Upper lobe of right lung (tissue), 1 donor: ENCODE measurements at regions not wholly inside any gene's neighbourhood (a gene's known extent, or its start where the extent isn't known, plus 50 kb on each side); places are given as distances from the start of the nearest gene placed in this dataset.
A peak's percentile ranks its signal among the peaks of the same experiment; 100 is the strongest.
"Not testable (repeated sequence)": the region's sequence is repeated elsewhere in the genome, so short reads cannot be mapped to it uniquely, and the experiment has no call there.

Experiments used
- ATAC-seq: fragments of 200-7000 bp; cut with Tn5 transposase; one replicate; pipeline ENCODE4 v1.9.1; 2020; ENCODE audit warnings: mild to moderate bottlenecking, moderate library complexity
- DNase-seq: peaks from one replicate; pipeline ENCODE4 v3.0.0-alpha.2; 2020
- H3K27ac ChIP-seq: fragments of 200-600 bp; one replicate; pipeline ENCODE4 v1.8.0; 2022
- H3K27me3 ChIP-seq: fragments of 200-600 bp; one replicate; pipeline ENCODE4 v1.8.0; 2022; ENCODE audit warnings: mild to moderate bottlenecking
- H3K36me3 ChIP-seq: fragments of 200-600 bp; one replicate; pipeline ENCODE4 v1.8.0; 2022
- H3K4me1 ChIP-seq: fragments of 200-600 bp; one replicate; pipeline ENCODE4 v1.8.0; 2022
- H3K4me3 ChIP-seq: fragments of 200-600 bp; one replicate; pipeline ENCODE4 v1.8.0; 2022; ENCODE audit warnings: mild to moderate bottlenecking
- H3K9me3 ChIP-seq: fragments of 200-600 bp; one replicate; pipeline ENCODE4 v1.8.0; 2022
- intact Hi-C: fragments of 100-400 bp; cut with DNase I; formaldehyde crosslinking; loops from one replicate; pipeline ENCODE4 v1.11.0; 2022
- TF ChIP-seq, protein P1 (sequence below): fragments of 200-600 bp; IDR thresholded peaks from one replicate; pipeline ENCODE4 v1.8.0; 2022; ENCODE audit warnings: antibody characterized with exemption
- donor health status: DM: no; HTN: yes; CAD: no; lungs with severe emphysema.

DNA sequence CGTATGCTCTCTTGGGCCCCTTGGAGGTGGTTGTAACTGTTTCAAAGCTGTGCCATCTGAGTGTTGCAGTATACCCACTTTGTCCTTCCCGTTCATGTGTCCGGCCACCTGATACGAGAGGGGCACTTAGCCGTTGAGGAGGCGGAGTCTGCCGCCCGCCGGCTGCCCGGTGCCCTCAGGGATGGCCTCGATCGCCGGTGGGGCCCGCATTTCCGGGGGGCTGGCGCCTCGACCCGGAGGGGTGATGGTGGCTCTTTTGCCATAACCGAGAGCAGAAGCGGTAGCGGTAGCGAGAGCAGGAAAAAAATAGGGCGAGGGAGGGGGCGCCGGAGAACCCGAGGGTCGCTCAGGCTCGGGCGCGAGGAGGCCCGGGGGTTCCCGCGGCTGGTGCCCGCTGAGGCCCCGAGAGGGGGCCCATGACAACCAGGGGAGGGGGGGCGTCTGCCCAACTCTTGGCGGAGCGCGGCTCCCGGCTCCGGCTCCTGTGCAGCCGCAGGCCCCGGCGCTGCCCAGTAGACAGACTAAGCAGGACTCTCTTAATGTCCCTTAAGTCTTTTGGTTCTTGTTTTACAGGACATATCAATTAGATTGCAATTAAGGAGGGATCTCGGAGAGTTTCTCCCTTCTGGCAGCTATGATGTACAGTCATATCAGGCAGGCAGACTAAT lies 342.7 kb upstream of the SGCG start:
- ATAC-seq = peak; percentile 56
- Histone ChIP-seq H3K27me3 (no peaks in the 10 kb centered on the region), H3K36me3 (no peaks in the 10 kb centered on the region), H3K4me3 (peak overlapping the region; percentile 28), H3K4me1 (no peaks in the 10 kb centered on the region), H3K27ac (no peak overlapping the region), H3K9me3 (no peaks in the 10 kb centered on the region)
- intact Hi-C loops = no loop called here
- DNase-seq = no peak
- TF ChIP-seq, protein P1, sequence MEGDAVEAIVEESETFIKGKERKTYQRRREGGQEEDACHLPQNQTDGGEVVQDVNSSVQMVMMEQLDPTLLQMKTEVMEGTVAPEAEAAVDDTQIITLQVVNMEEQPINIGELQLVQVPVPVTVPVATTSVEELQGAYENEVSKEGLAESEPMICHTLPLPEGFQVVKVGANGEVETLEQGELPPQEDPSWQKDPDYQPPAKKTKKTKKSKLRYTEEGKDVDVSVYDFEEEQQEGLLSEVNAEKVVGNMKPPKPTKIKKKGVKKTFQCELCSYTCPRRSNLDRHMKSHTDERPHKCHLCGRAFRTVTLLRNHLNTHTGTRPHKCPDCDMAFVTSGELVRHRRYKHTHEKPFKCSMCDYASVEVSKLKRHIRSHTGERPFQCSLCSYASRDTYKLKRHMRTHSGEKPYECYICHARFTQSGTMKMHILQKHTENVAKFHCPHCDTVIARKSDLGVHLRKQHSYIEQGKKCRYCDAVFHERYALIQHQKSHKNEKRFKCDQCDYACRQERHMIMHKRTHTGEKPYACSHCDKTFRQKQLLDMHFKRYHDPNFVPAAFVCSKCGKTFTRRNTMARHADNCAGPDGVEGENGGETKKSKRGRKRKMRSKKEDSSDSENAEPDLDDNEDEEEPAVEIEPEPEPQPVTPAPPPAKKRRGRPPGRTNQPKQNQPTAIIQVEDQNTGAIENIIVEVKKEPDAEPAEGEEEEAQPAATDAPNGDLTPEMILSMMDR = no peak

- no peaks in the 10 kb centered on the region for H3K9me3 ChIP-seq
- intact Hi-C loops = no loop called here
- TF ChIP-seq, protein P1 = no peak
- H3K27me3 ChIP-seq = no peaks in the 10 kb centered on the region
- no peak overlapping the region for H3K27ac ChIP-seq
- no peaks in the 10 kb centered on the region for H3K36me3 ChIP-seq
- H3K4me3 ChIP-seq = no peak overlapping the region
- peak; percentile 23 for ATAC-seq
- H3K4me1 ChIP-seq = no peaks in the 10 kb centered on the region
- no peak for DNase-seq
Measured at GRCh38 chr13:22839603-22840530, 340.9 kb upstream of the SGCG start.

DNA sequence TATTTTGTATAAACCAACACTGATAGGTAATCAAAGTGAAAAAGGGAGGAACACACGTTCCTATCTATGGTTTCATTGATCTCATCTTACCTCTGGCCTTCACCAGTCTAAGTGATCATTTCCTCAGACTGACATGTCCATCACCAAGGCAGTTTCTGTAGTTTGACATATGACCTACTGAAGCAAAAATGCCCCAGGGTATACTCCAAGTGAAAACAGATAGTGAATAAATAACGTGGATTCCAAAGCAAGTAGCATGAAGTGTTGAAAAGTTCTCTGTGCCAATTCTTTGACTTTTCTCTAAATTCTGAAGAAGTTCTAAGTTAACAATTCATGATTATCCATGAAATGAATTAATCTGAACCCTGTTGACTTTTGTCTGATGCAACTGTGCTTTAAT lies 334.2 kb upstream of the SGCG start:
- no peak overlapping the region for H3K4me3 ChIP-seq
- no peak for DNase-seq
- no peak for ATAC-seq
- H3K27me3 ChIP-seq = no peaks in the 10 kb centered on the region
- TF ChIP-seq, protein P1 = no peak
- intact Hi-C loops = no loop called here
- H3K9me3 ChIP-seq = no peaks in the 10 kb centered on the region
- H3K36me3 ChIP-seq = no peaks in the 10 kb centered on the region
- no peak overlapping the region for H3K27ac ChIP-seq
- no peaks in the 10 kb centered on the region for H3K4me1 ChIP-seq

DNA sequence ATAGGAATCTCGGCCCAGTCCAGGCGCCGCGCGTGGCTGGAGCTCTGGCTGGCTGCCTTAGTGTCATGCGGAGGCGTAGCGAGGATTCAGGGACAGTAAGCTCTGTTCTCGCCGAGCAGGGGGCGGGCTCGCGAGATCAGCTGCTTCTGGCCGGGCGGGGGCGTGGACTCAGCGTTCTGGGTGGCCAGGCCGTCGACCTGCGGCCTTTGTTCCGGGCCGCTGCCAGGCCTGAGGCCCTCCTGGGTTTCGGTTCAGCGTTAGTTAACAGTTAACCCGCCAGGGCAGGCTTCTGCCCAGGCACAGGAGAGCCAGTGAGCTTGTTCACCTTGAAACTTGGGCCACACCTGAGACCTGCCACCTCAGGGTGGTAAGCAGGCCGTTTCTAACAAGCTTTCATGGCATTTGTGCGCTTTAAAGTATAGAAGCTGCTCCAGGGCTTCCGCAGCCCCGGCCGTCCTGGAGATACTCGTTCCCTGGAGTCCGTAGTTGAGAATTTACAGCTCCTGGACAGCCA lies 332.2 kb upstream of the SGCG start:
- Histone ChIP-seq H3K36me3 (no peaks in the 10 kb centered on the region), H3K27me3 (no peaks in the 10 kb centered on the region), H3K9me3 (no peaks in the 10 kb centered on the region), H3K4me1 (no peaks in the 10 kb centered on the region), H3K4me3 (no peak overlapping the region), H3K27ac (no peak overlapping the region)
- intact Hi-C loops = no loop called here
- TF ChIP-seq, protein P1 = no peak
- no peak for ATAC-seq
- no peak for DNase-seq

GRCh38 chr13:22855926-22856325 lies 324.9 kb upstream of the SGCG start:
- H3K27ac ChIP-seq = no peak overlapping the region
- TF ChIP-seq, protein P1 = no peak
- no peaks in the 10 kb centered on the region for H3K27me3 ChIP-seq
- no peaks in the 10 kb centered on the region for H3K4me1 ChIP-seq
- no peak for DNase-seq
- H3K36me3 ChIP-seq = no peaks in the 10 kb centered on the region
- no peak overlapping the region for H3K4me3 ChIP-seq
- ATAC-seq = no peak
- intact Hi-C loops = no loop called here
- no peaks in the 10 kb centered on the region for H3K9me3 ChIP-seq

GRCh38 chr13:22858980-22859379 lies 321.8 kb upstream of the SGCG start:
- intact Hi-C loops, ATAC-seq, H3K27me3 ChIP-seq, H3K36me3 ChIP-seq, H3K9me3 ChIP-seq, DNase-seq, H3K27ac ChIP-seq, H3K4me1 ChIP-seq, H3K4me3 ChIP-seq: not testable (repeated sequence)

DNA sequence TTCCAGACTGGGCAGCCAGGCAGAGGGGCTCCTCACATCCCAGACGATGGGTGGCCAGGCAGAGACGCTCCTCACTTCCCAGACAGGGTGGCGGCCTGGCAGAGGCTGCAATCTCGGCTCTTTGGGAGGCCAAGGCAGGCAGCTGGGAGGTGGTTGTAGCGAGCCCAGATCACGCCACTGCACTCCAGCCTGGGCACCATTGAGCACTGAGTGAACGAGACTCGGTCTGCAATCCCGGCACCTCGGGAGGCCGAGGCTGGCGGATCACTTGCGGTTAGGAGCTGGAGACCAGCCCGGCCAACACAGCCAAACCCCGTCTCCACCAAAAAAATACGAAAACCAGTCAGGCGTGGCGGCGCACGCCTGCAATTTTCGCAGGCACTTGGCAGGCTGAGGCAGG lies 321.4 kb upstream of the SGCG start:
- H3K36me3 ChIP-seq, H3K9me3 ChIP-seq, H3K27ac ChIP-seq, H3K4me3 ChIP-seq, H3K27me3 ChIP-seq, ATAC-seq, DNase-seq, H3K4me1 ChIP-seq, intact Hi-C loops: not testable (repeated sequence)
